HEK293 (cell line): ENCODE measurements at regions not wholly inside any gene's neighbourhood (a gene's known extent, or its start where the extent isn't known, plus 50 kb on each side); places are given as distances from the start of the nearest gene placed in this dataset.

Source experiments
- CTCF ChIA-PET: fragments of 350-600 bp; formaldehyde crosslinking; extraction: SDS; loops from one replicate; lab custom pipeline; 2021; ENCODE audit warnings: antibody characterized with exemption; lab: Yijun Ruan, JAX
- POLR2A ChIA-PET: fragments of 300-600 bp; formaldehyde crosslinking; extraction: SDS; loops from one replicate; lab custom pipeline; 2020; ENCODE audit warnings: antibody characterized with exemption, inconsistent platforms; lab: Yijun Ruan, JAX
- H3K27ac ChIP-seq: fragments of 200-500 bp; sonication (Bioruptor generic); 2 replicates; pipeline ENCODE4 v1.5.1; 2014; ENCODE audit warnings: low read depth, low read length, control low read depth, inconsistent platforms; ENCODE audit errors: extremely low read depth
- H3K36me3 ChIP-seq, 2 experiments: fragments of 200-500 bp in 1 of 2; sonication (Bioruptor generic) in 1 of 2; 1 replicate in 1 of 2; 2 replicates in 1 of 2; pipeline ENCODE4 v1.5.1; 2014 to 2017; ENCODE audit warnings: inconsistent platforms in 2 of 2, low read length in 2 of 2; ENCODE audit not compliant: control insufficient read depth in 2 of 2, insufficient read depth in 1 of 2
- H3K4me1 ChIP-seq: fragments of 200-500 bp; sonication (Bioruptor generic); 2 replicates; pipeline ENCODE4 v1.5.1; 2014; ENCODE audit warnings: mild to moderate bottlenecking, low read length, inconsistent platforms; ENCODE audit not compliant: control insufficient read depth, insufficient read depth
- H3K4me3 ChIP-seq: 2 replicates; pipeline ENCODE4 v1.5.1; 2011; ENCODE audit warnings: low read depth, mild to moderate bottlenecking, control low read depth, low read length, moderate library complexity
- H3K9me3 ChIP-seq: fragments of 200-500 bp; sonication (Bioruptor generic); 2 replicates; pipeline ENCODE4 v1.5.1; 2014; ENCODE audit warnings: low read depth, low read length, inconsistent platforms; ENCODE audit not compliant: control insufficient read depth, insufficient read depth
- BCL11A ChIP-seq: fragments of 450-650 bp; formaldehyde crosslinking; IDR thresholded peaks from 2 replicates; pipeline ENCODE4 v1.5.1; 2016; ENCODE audit warnings: low read depth, missing biosample characterization, missing genetic modification characterization
- KLF1 ChIP-seq: fragments of 450-650 bp; formaldehyde crosslinking; IDR thresholded peaks from 2 replicates; pipeline ENCODE4 v1.5.1; 2016; ENCODE audit warnings: missing biosample characterization, missing genetic modification characterization
- MEIS1 ChIP-seq: sonication (generic); formaldehyde crosslinking; IDR thresholded peaks from 2 replicates; pipeline ENCODE4 v1.8.1; 2022; ENCODE audit warnings: missing genetic modification reagents, mild to moderate bottlenecking, borderline replicate concordance
- RBAK ChIP-seq: fragments of 450-650 bp; formaldehyde crosslinking; IDR thresholded peaks from 2 replicates; pipeline ENCODE4 v1.5.1; 2016; ENCODE audit warnings: missing biosample characterization, missing genetic modification characterization
- SALL2 ChIP-seq: fragments of 450-650 bp; formaldehyde crosslinking; IDR thresholded peaks from 2 replicates; pipeline ENCODE4 v1.5.0; 2017; ENCODE audit warnings: missing biosample characterization, mild to moderate bottlenecking, missing genetic modification characterization, borderline replicate concordance
- SCRT2 ChIP-seq: fragments of 450-650 bp; formaldehyde crosslinking; IDR thresholded peaks from 2 replicates; pipeline ENCODE4 v1.5.1; 2016; ENCODE audit warnings: missing biosample characterization, missing genetic modification characterization
- ZBTB17 ChIP-seq: fragments of 450-650 bp; formaldehyde crosslinking; IDR thresholded peaks from 2 replicates; pipeline ENCODE4 v1.5.1; 2016; ENCODE audit warnings: missing biosample characterization, missing genetic modification characterization
- ZBTB48 ChIP-seq: fragments of 450-650 bp; formaldehyde crosslinking; IDR thresholded peaks from 2 replicates; pipeline ENCODE4 v1.5.1; 2016; ENCODE audit warnings: missing biosample characterization, missing genetic modification characterization
- ZNF155 ChIP-seq: fragments of 450-650 bp; formaldehyde crosslinking; IDR thresholded peaks from 2 replicates; pipeline ENCODE4 v1.5.1; 2016; ENCODE audit warnings: missing biosample characterization, missing genetic modification characterization
- ZNF169 ChIP-seq: fragments of 450-650 bp; formaldehyde crosslinking; IDR thresholded peaks from 2 replicates; pipeline ENCODE4 v1.5.1; 2016; ENCODE audit warnings: missing biosample characterization, missing genetic modification characterization
- ZNF211 ChIP-seq: fragments of 450-650 bp; formaldehyde crosslinking; IDR thresholded peaks from 2 replicates; pipeline ENCODE4 v1.5.1; 2016; ENCODE audit warnings: low read depth, missing biosample characterization, missing genetic modification characterization
- ZNF302 ChIP-seq: fragments of 450-650 bp; formaldehyde crosslinking; IDR thresholded peaks from 2 replicates; pipeline ENCODE4 v1.5.1; 2016; ENCODE audit warnings: missing biosample characterization, missing genetic modification characterization, low read depth
- ZNF391 ChIP-seq: fragments of 450-650 bp; formaldehyde crosslinking; IDR thresholded peaks from 2 replicates; pipeline ENCODE4 v1.5.1; 2016; ENCODE audit warnings: low read depth, missing biosample characterization, missing genetic modification characterization, borderline replicate concordance
- ZNF416 ChIP-seq: fragments of 450-650 bp; formaldehyde crosslinking; IDR thresholded peaks from 2 replicates; pipeline ENCODE4 v1.5.1; 2016; ENCODE audit warnings: missing biosample characterization, missing genetic modification characterization
- ZNF501 ChIP-seq: fragments of 450-650 bp; formaldehyde crosslinking; IDR thresholded peaks from 2 replicates; pipeline ENCODE4 v1.5.1; 2016; ENCODE audit warnings: missing biosample characterization, missing genetic modification characterization
- ZNF600 ChIP-seq: fragments of 450-650 bp; formaldehyde crosslinking; IDR thresholded peaks from 2 replicates; pipeline ENCODE4 v1.5.1; 2016; ENCODE audit warnings: missing biosample characterization, missing genetic modification characterization
- ZNF747 ChIP-seq: fragments of 450-650 bp; formaldehyde crosslinking; IDR thresholded peaks from 2 replicates; pipeline ENCODE4 v1.5.1; 2016; ENCODE audit warnings: missing biosample characterization, missing genetic modification characterization
- ZNF76 ChIP-seq: fragments of 450-650 bp; formaldehyde crosslinking; IDR thresholded peaks from 2 replicates; pipeline ENCODE4; 2016; ENCODE audit warnings: low read depth, missing biosample characterization, missing genetic modification characterization, borderline replicate concordance
- ZNF837 ChIP-seq: fragments of 450-650 bp; formaldehyde crosslinking; IDR thresholded peaks from 2 replicates; pipeline ENCODE4 v1.5.1; 2016; ENCODE audit warnings: missing biosample characterization, missing genetic modification characterization
- TF ChIP-seq, protein P1 (sequence below): fragments of 450-650 bp; formaldehyde crosslinking; IDR thresholded peaks from 2 replicates; pipeline ENCODE4 v1.5.1; 2016; ENCODE audit warnings: missing biosample characterization, missing genetic modification characterization
- TF ChIP-seq, protein P2 (sequence below): IDR thresholded peaks from 2 replicates; pipeline ENCODE4 v1.6.1; 2011; ENCODE audit warnings: mild to moderate bottlenecking, low read depth, low read length, borderline replicate concordance
- TF ChIP-seq, protein P3 (sequence below): fragments of 450-650 bp; formaldehyde crosslinking; IDR thresholded peaks from 2 replicates; pipeline ENCODE4 v1.5.0; 2017; ENCODE audit warnings: missing biosample characterization, missing genetic modification characterization, borderline replicate concordance
- TF ChIP-seq, protein P4 (sequence below): fragments of 450-650 bp; formaldehyde crosslinking; IDR thresholded peaks from 2 replicates; pipeline ENCODE4 v1.5.1; 2016; ENCODE audit warnings: missing biosample characterization, missing genetic modification characterization

DNA sequence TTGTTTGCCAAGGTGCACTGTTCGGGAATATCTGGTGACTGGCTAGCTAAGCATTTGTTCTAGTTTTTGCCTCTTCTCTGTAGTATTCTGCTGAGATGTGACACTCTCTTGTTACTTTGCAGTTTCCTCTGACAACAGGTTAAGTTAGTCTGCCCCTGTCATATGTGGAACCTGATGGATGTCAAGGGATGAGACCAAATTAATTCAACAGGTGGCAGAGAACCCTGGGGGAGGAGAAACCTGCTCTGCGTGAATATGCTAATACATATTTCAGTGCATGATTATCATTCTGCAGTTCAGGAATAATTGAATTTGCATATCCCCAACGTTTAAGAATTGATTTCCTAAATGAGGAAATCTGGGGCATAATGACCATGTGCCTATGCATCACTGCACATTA lies 777.3 kb downstream of the PDCD6IP start:
- Histone ChIP-seq H3K4me3 (no peak overlapping the region), H3K27ac (no peak overlapping the region), H3K9me3 (no peaks in the 10 kb centered on the region), H3K4me1 (no peaks in the 10 kb centered on the region), H3K36me3 (no peaks in the 10 kb centered on the region)
- CTCF ChIA-PET = no interaction called here
- POLR2A ChIA-PET = no interaction called here
- no peak for TF ChIP-seq ZNF416 (tag by site-specific recombination)
- peak; percentile 41; the same call in 1 of the 2 replicates for TF ChIP-seq SCRT2 (tag by site-specific recombination)
- no peak for TF ChIP-seq KLF1 (tag by site-specific recombination)
- TF ChIP-seq, protein P1, sequence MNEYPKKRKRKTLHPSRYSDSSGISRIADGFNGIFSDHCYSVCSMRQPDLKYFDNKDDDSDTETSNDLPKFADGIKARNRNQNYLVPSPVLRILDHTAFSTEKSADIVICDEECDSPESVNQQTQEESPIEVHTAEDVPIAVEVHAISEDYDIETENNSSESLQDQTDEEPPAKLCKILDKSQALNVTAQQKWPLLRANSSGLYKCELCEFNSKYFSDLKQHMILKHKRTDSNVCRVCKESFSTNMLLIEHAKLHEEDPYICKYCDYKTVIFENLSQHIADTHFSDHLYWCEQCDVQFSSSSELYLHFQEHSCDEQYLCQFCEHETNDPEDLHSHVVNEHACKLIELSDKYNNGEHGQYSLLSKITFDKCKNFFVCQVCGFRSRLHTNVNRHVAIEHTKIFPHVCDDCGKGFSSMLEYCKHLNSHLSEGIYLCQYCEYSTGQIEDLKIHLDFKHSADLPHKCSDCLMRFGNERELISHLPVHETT (tag by site-specific recombination) = no peak

DNA sequence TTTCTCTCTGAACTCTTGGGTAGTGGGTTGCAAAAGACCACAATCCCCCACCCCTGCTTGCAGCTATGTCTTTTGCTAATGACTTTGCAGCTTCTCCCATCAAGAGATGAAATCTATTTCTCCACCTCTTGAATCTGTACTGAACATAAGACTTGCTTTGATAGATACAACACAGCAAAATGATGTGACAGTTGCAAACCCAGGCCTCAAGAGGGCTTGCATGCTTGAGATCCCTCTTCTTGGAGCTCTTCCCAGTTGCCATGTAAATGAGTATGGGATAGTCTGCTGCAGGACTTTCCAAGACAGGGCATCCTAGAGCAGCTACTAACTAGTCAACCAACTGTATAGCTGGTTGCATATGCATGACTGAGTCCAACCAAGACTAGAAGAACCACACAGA lies 783.6 kb downstream of the PDCD6IP start:
- TF ChIP-seq ZNF211 (tag by site-specific recombination) = no peak
- no peak for TF ChIP-seq RBAK (tag by site-specific recombination)
- TF ChIP-seq, protein P2, sequence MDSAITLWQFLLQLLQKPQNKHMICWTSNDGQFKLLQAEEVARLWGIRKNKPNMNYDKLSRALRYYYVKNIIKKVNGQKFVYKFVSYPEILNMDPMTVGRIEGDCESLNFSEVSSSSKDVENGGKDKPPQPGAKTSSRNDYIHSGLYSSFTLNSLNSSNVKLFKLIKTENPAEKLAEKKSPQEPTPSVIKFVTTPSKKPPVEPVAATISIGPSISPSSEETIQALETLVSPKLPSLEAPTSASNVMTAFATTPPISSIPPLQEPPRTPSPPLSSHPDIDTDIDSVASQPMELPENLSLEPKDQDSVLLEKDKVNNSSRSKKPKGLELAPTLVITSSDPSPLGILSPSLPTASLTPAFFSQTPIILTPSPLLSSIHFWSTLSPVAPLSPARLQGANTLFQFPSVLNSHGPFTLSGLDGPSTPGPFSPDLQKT = no peak
- TF ChIP-seq ZNF302 = no peak
- no peak for TF ChIP-seq SALL2 (tag by site-specific recombination)
- no peak for TF ChIP-seq ZNF391 (tag by site-specific recombination)
- TF ChIP-seq BCL11A = no peak
- TF ChIP-seq ZNF747 (tag by site-specific recombination) = no peak
- TF ChIP-seq ZBTB17 (tag by site-specific recombination) = no peak
- TF ChIP-seq ZNF76 (tag by site-specific recombination) = no peak
- TF ChIP-seq ZNF837 (tag by site-specific recombination) = no peak
- TF ChIP-seq MEIS1 = no peak
- TF ChIP-seq, protein P3, sequence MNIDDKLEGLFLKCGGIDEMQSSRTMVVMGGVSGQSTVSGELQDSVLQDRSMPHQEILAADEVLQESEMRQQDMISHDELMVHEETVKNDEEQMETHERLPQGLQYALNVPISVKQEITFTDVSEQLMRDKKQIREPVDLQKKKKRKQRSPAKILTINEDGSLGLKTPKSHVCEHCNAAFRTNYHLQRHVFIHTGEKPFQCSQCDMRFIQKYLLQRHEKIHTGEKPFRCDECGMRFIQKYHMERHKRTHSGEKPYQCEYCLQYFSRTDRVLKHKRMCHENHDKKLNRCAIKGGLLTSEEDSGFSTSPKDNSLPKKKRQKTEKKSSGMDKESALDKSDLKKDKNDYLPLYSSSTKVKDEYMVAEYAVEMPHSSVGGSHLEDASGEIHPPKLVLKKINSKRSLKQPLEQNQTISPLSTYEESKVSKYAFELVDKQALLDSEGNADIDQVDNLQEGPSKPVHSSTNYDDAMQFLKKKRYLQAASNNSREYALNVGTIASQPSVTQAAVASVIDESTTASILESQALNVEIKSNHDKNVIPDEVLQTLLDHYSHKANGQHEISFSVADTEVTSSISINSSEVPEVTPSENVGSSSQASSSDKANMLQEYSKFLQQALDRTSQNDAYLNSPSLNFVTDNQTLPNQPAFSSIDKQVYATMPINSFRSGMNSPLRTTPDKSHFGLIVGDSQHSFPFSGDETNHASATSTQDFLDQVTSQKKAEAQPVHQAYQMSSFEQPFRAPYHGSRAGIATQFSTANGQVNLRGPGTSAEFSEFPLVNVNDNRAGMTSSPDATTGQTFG (tag by site-specific recombination) = no peak
- no peak for TF ChIP-seq ZNF155 (tag by site-specific recombination)
- no peak for TF ChIP-seq ZNF501
- TF ChIP-seq ZNF600 (tag by site-specific recombination) = no peak
- no peak for TF ChIP-seq ZBTB48 (tag by site-specific recombination)
- TF ChIP-seq ZNF169 (tag by site-specific recombination) = no peak
- TF ChIP-seq, protein P4, sequence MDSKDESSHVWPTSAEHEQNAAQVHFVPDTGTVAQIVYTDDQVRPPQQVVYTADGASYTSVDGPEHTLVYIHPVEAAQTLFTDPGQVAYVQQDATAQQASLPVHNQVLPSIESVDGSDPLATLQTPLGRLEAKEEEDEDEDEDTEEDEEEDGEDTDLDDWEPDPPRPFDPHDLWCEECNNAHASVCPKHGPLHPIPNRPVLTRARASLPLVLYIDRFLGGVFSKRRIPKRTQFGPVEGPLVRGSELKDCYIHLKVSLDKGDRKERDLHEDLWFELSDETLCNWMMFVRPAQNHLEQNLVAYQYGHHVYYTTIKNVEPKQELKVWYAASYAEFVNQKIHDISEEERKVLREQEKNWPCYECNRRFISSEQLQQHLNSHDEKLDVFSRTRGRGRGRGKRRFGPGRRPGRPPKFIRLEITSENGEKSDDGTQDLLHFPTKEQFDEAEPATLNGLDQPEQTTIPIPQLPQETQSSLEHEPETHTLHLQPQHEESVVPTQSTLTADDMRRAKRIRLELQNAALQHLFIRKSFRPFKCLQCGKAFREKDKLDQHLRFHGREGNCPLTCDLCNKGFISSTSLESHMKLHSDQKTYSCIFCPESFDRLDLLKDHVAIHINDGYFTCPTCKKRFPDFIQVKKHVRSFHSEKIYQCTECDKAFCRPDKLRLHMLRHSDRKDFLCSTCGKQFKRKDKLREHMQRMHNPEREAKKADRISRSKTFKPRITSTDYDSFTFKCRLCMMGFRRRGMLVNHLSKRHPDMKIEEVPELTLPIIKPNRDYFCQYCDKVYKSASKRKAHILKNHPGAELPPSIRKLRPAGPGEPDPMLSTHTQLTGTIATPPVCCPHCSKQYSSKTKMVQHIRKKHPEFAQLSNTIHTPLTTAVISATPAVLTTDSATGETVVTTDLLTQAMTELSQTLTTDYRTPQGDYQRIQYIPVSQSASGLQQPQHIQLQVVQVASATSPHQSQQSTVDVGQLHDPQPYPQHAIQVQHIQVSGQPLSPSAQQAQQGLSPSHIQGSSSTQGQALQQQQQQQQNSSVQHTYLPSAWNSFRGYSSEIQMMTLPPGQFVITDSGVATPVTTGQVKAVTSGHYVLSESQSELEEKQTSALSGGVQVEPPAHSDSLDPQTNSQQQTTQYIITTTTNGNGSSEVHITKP (tag by site-specific recombination) = no peak
- CTCF ChIA-PET = no interaction called here
- Histone ChIP-seq H3K36me3 (no peaks in the 10 kb centered on the region), H3K9me3 (no peaks in the 10 kb centered on the region), H3K4me1 (no peaks in the 10 kb centered on the region), H3K4me3 (no peak overlapping the region), H3K27ac (no peak overlapping the region)
- POLR2A ChIA-PET = no interaction called here
